Loucy (cell line): ENCODE measurements at regions not wholly inside any gene's neighbourhood (a gene's known extent, or its start where the extent isn't known, plus 50 kb on each side); places are given as distances from the start of the nearest gene placed in this dataset.

Experiments used
- H2AFZ ChIP-seq: fragments of 200-600 bp; sonication (generic); 2 replicates; pipeline ENCODE4 v1.6.0; 2016; ENCODE audit warnings: antibody characterized with exemption, mild to moderate bottlenecking, low read length, moderate library complexity
- H3F3A ChIP-seq: fragments of 200-600 bp; 2 replicates; pipeline ENCODE4 v1.6.0; 2016; ENCODE audit warnings: antibody characterized with exemption, low read depth, mild to moderate bottlenecking
- H3K27me3 ChIP-seq: fragments of 200-600 bp; sonication (generic); 2 replicates; pipeline ENCODE4 v1.6.1; 2014; ENCODE audit warnings: low read length, mild to moderate bottlenecking; ENCODE audit not compliant: insufficient read depth, poor library complexity, severe bottlenecking
- H3K36me3 ChIP-seq: fragments of 200-600 bp; sonication (generic); 2 replicates; pipeline ENCODE4 v1.6.1; 2016; ENCODE audit warnings: low read length; ENCODE audit not compliant: insufficient read depth
- H3K4me1 ChIP-seq: fragments of 200-600 bp; sonication (generic); 2 replicates; pipeline ENCODE4 v1.5.1; 2014; ENCODE audit warnings: low read length, mild to moderate bottlenecking; ENCODE audit not compliant: insufficient read depth, poor library complexity, severe bottlenecking
- H3K4me2 ChIP-seq: fragments of 200-600 bp; sonication (generic); 2 replicates; pipeline ENCODE4 v1.6.0; 2014; ENCODE audit warnings: antibody characterized with exemption, low read length, low read depth, mild to moderate bottlenecking; ENCODE audit not compliant: poor library complexity, severe bottlenecking
- H3K4me3 ChIP-seq: fragments of 200-600 bp; sonication (generic); 2 replicates; pipeline ENCODE4 v1.5.1; 2014; ENCODE audit warnings: low read length, mild to moderate bottlenecking, mixed read lengths; ENCODE audit not compliant: poor library complexity, severe bottlenecking
- H3K79me2 ChIP-seq: fragments of 200-600 bp; sonication (generic); 2 replicates; pipeline ENCODE4 v1.6.1; 2014; ENCODE audit warnings: low read length; ENCODE audit not compliant: insufficient read depth
- H3K9ac ChIP-seq: fragments of 200-600 bp; sonication (generic); 2 replicates; pipeline ENCODE4 v1.6.0; 2014; ENCODE audit warnings: mild to moderate bottlenecking, low read depth, low read length, moderate library complexity; ENCODE audit not compliant: poor library complexity, severe bottlenecking
- H3K9me2 ChIP-seq: fragments of 200-600 bp; sonication (generic); replicated peaks from 2 replicates; pipeline ENCODE4 v1.6.1; 2016; ENCODE audit warnings: low read depth, low read length, mixed read lengths
- H3K9me3 ChIP-seq: fragments of 200-600 bp; sonication (generic); 2 replicates; pipeline ENCODE4 v1.6.1; 2014; ENCODE audit warnings: mild to moderate bottlenecking, antibody characterized with exemption, low read length, low read depth; ENCODE audit not compliant: insufficient read depth
- H4K20me1 ChIP-seq: fragments of 200-600 bp; sonication (generic); 2 replicates; pipeline ENCODE4 v1.6.0; 2014; ENCODE audit warnings: antibody characterized with exemption, low read length, mild to moderate bottlenecking; ENCODE audit not compliant: insufficient read depth, poor library complexity, severe bottlenecking
- CTCF ChIP-seq: fragments of 200-600 bp; sonication (generic); conservative IDR thresholded peaks from 2 replicates; pipeline ENCODE4 v1.5.1; 2014; ENCODE audit warnings: mild to moderate bottlenecking, antibody characterized with exemption, low read length
- EZH2phosphoT487 ChIP-seq: fragments of 200-600 bp; IDR thresholded peaks from 2 replicates; pipeline ENCODE4 v1.6.1; 2018; ENCODE audit warnings: antibody characterized with exemption, mild to moderate bottlenecking, moderate library complexity, borderline replicate concordance

- Histone ChIP-seq H3K4me2 (no peak overlapping the region), H3K4me1 (no peaks in the 10 kb centered on the region), H3K9ac (no peak overlapping the region), H3K4me3 (no peak overlapping the region), H3K79me2 (no peaks in the 10 kb centered on the region), H2AFZ (no peak overlapping the region), H4K20me1 (no peaks in the 10 kb centered on the region), H3K9me2 (no peaks in the 10 kb centered on the region), H3K36me3 (no peaks in the 10 kb centered on the region), H3F3A (no peaks in the 10 kb centered on the region), H3K9me3 (no peaks in the 10 kb centered on the region), H3K27me3 (no peaks in the 10 kb centered on the region)
- no peak for TF ChIP-seq EZH2phosphoT487
- no peak for TF ChIP-seq CTCF
Measured at GRCh38 chr1:14539953-14540563, 58.4 kb upstream of the KAZN start.

DNA sequence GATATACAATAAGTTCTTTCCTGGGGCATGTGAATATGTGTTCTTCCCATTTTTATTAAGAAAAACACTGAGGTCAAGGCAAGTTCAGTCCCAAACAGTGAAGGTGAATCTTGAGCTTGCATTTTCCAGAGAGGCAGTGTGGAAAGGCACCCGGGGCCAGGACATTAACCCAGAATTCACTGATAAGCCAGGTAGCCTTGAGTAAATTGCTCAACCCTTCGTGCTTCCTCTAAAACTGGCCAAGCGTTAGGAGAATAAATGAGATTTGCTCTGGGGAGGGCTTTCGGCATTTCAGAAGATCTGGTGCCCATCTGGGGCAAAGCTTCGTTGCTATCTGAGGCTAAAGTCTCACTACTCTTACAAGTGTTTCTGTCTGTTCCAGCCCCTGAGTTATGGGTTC, 57.1 kb upstream of the KAZN start:
- Histone ChIP-seq H3K79me2 (no peaks in the 10 kb centered on the region), H3K27me3 (no peaks in the 10 kb centered on the region), H3K9me3 (no peaks in the 10 kb centered on the region), H3K4me2 (no peak overlapping the region), H2AFZ (no peak overlapping the region), H3F3A (no peaks in the 10 kb centered on the region), H3K9ac (no peak overlapping the region), H3K36me3 (no peaks in the 10 kb centered on the region), H3K4me1 (no peaks in the 10 kb centered on the region), H4K20me1 (no peaks in the 10 kb centered on the region), H3K9me2 (no peaks in the 10 kb centered on the region), H3K4me3 (no peak overlapping the region)
- TF ChIP-seq CTCF (no peak), EZH2phosphoT487 (no peak)

GRCh38 chr1:14543191-14543840, 55.2 kb upstream of the KAZN start:
- Histone ChIP-seq H3K4me2 (no peak overlapping the region), H2AFZ (no peak overlapping the region)
- no peak for TF ChIP-seq CTCF
- TF ChIP-seq EZH2phosphoT487, result no peak

More at GRCh38 chr1:14543191-14543840, 55.2 kb upstream of the KAZN start:
- Histone ChIP-seq H3K27me3 (no peaks in the 10 kb centered on the region), H3K4me3 (no peak overlapping the region), H3K4me1 (no peaks in the 10 kb centered on the region), H3K9me3 (no peaks in the 10 kb centered on the region), H3K9ac (no peak overlapping the region), H3K36me3 (no peaks in the 10 kb centered on the region), H3K9me2 (no peaks in the 10 kb centered on the region), H3K79me2 (no peaks in the 10 kb centered on the region), H3F3A (no peaks in the 10 kb centered on the region), H4K20me1 (no peaks in the 10 kb centered on the region)
